ENCODE measurements at regions not wholly inside any gene's neighbourhood (a gene's known extent, or its start where the extent isn't known, plus 50 kb on each side); places are given as distances from the start of the nearest gene placed in this dataset.

DNA sequence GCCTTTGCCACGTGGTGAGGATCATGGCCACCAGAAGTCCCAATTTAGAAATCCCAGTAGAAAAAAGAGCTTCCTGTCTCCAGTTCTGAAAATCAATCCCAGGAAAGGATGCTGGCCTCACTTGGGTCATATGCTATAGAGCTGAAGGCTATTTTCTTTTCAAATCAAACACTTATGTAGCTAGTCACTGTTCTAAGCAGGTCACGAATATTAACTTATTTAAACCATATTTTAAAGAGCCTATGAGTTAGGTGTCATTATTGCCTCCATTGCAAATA lies 97.5 kb downstream of the VCPKMT start:
- TF ChIP-seq CTCF (IDR thresholded peaks at IDR 0.05 in 8 of 11, conservative IDR thresholded peaks at IDR 0.05 in 3 of 11) = no peak
- no peak for TF ChIP-seq POLR2A (IDR thresholded peaks at IDR 0.05)
- no peak for TF ChIP-seq POLR2AphosphoS5 (IDR thresholded peaks at IDR 0.05)
- Histone ChIP-seq H3K9me3 (peaks cover 0 to 10% (median 8%) of the 10 kb centered on the region in 8 donors), H3K4me1 (peaks cover 0 to 40% (median 17%) of the 10 kb centered on the region in 6 donors), H3K36me3 (no peaks in the 10 kb centered on the region), H3K27ac (peak overlapping the region in 7 of 8 donors; percentile 33 to 63 (median 58)), H3K4me3 (no peak overlapping the region), H3K27me3 (replicated peaks in 1 of 7) (no peaks in the 10 kb centered on the region)
- no peak for DNase-seq
- WGBS, 5 donors = 37 to 71% (median 66%) methylated on average over 2 of the region's 2 CpGs
- intact Hi-C loops (cut with DNase I; ENCODE audit: low total_unique reads) = no loop called here

DNA sequence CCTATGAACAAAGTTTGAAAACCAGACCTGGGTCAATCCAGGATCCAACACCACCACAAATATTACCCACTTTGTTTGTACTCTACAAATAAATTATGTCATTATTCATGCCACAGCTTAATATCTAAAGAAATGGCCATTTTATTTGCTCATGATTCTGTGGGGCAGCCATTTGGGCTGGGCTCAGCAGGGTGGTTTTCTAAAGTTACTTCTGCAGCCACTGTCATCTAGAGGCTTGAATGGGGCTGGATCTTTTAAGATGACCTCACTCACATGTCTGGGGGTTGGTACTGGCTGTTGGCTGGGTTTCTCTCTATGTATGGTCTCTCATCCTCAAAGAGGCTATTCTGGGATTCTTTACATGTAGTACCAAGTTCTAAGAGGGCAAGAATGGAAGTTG lies 96.2 kb downstream of the VCPKMT start:
- Histone ChIP-seq H3K4me3 (no peak overlapping the region), H3K36me3 (no peaks in the 10 kb centered on the region), H3K27ac (peak overlapping the region in 3 of 8 donors; percentile 42 to 63 (median 58)), H3K4me1 (peaks cover 0 to 40% (median 17%) of the 10 kb centered on the region in 6 donors), H3K9me3 (peaks cover 0 to 10% (median 8%) of the 10 kb centered on the region in 8 donors), H3K27me3 (replicated peaks in 1 of 7) (no peaks in the 10 kb centered on the region)
- DNase-seq = no peak
- TF ChIP-seq POLR2AphosphoS5 (IDR thresholded peaks at IDR 0.05) (no peak), CTCF (IDR thresholded peaks at IDR 0.05 in 8 of 11, conservative IDR thresholded peaks at IDR 0.05 in 3 of 11) (no peak), POLR2A (IDR thresholded peaks at IDR 0.05) (no peak)
- intact Hi-C loops (cut with DNase I; ENCODE audit: low total_unique reads) = no loop called here

- H3K27me3 ChIP-seq (replicated peaks in 1 of 7) = no peaks in the 10 kb centered on the region
- peak overlapping the region in 4 of 8 donors; percentile 2 to 58 (median 26) for H3K27ac ChIP-seq
- H3K9me3 ChIP-seq = peaks cover 0 to 16% (median 14%) of the 10 kb centered on the region in 8 donors
- no peak overlapping the region for H3K4me3 ChIP-seq
- intact Hi-C loops (cut with DNase I; ENCODE audit: low total_unique reads) = no loop called here
- peaks cover 0 to 40% (median 17%) of the 10 kb centered on the region in 6 donors for H3K4me1 ChIP-seq
- no peak for DNase-seq
- no peak for TF ChIP-seq POLR2A (IDR thresholded peaks at IDR 0.05)
- no peaks in the 10 kb centered on the region for H3K36me3 ChIP-seq
These were observed 95.6 kb downstream of the VCPKMT start for GRCh38 chr14:50020799-50021198.

DNA sequence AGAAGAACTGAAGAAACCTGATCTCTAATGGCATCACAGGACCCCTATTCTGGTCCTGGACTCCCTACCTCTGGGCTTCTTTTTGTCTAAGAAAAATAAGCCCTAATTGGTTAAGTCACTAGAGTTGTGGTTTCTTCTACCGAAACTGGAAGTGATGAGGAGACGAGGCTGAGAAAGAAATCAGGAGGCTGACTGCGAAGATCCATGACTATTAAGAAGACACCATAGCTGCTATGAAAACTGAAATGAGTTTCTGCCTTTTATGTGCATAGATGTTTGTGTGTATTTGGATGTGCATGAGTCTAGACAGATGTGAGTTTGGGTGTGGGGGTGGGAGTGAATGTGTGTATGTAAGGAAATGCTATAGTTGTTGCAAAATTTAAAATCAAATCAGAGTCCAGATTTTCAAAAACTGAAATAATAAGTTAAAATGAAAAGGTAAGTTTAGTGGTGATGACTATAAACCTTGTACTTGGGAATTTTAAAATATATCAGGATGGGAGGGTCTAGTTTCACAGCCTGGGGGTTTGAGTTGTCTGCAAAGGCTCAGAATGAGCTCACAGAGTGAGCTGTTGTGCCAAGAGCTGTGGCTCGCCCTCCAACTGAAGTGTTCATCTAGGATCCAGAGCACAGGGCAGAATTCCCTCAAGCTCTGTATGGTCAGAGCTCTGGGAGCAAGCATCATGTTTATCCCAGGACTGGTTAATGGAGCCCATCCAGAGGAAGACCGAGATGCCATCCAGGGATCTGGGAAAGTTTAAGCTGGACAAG lies 94.9 kb downstream of the VCPKMT start:
- 66 to 77% (median 71%) methylated on average over 5 of the region's 5 CpGs for WGBS, 5 donors
- peaks cover 0 to 21% (median 18%) of the 10 kb centered on the region in 8 donors for H3K9me3 ChIP-seq
- peak overlapping the region in 4 of 8 donors; percentile 2 to 58 (median 26) for H3K27ac ChIP-seq
- no peak overlapping the region for H3K4me3 ChIP-seq
- no peaks in the 10 kb centered on the region for H3K27me3 ChIP-seq (replicated peaks in 1 of 7)
- DNase-seq = no peak
- no peak for TF ChIP-seq POLR2AphosphoS5 (IDR thresholded peaks at IDR 0.05)
- TF ChIP-seq CTCF (IDR thresholded peaks at IDR 0.05 in 8 of 11, conservative IDR thresholded peaks at IDR 0.05 in 3 of 11) = no peak
- TF ChIP-seq POLR2A (IDR thresholded peaks at IDR 0.05) = no peak
- H3K4me1 ChIP-seq = peaks cover 0 to 40% (median 17%) of the 10 kb centered on the region in 6 donors
- intact Hi-C loops (cut with DNase I; ENCODE audit: low total_unique reads) = no loop called here
- H3K36me3 ChIP-seq = no peaks in the 10 kb centered on the region
